GM18517 (cell line): ENCODE measurements at regions not wholly inside any gene's neighbourhood (a gene's known extent, or its start where the extent isn't known, plus 50 kb on each side); places are given as distances from the start of the nearest gene placed in this dataset.

ENCODE experiments used
- ATAC-seq: cut with Tn5 transposase; IDR thresholded peaks from one replicate; pipeline ENCODE4 v1.9.1; 2021; ENCODE audit warnings: mild to moderate bottlenecking, moderate library complexity; ENCODE audit not compliant: unreplicated experiment

DNA sequence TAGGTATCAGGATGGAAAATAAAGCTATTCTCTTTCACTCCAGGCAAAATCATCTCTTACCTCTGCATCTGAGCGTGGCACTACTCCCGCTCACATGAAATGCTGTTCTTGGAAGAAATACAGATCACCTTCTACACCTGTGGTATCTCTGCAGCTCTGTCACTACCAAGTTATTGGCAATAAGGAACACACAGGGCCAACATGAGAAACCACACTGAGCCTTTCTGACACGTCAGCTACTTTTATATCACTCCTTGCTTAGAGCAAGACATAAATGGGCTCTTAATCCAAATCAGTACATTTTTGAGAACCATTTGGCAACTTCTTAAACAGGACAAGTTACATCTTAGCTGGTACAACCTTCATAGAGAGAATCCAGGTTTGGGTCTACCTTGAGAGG lies 101.8 kb upstream of the GUCY1A1 start:
- no peak for ATAC-seq

DNA sequence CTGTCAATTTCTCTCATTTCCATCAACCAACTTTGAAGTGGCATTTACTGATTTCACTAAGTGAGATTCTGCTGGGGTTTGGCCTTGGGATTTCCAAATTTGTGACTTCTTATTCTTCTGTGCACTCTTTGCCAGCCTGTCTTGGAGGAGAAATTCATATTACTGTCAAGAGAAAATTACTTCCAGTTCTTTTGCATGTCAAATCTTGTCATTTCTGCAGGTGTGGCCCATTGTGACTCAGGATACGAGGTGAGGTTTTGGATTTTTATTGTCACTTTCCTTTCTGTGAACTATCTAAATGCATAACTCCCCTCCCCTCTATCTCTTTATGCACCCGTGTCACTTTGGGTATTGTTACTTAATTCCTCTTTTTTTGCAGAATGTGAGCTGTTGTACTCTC lies 102.6 kb upstream of the GUCY1A1 start:
- no peak for ATAC-seq

- no peak for ATAC-seq
Observed at GRCh38 chr4:155559915-155560314, 106.7 kb upstream of the GUCY1A1 start.

DNA sequence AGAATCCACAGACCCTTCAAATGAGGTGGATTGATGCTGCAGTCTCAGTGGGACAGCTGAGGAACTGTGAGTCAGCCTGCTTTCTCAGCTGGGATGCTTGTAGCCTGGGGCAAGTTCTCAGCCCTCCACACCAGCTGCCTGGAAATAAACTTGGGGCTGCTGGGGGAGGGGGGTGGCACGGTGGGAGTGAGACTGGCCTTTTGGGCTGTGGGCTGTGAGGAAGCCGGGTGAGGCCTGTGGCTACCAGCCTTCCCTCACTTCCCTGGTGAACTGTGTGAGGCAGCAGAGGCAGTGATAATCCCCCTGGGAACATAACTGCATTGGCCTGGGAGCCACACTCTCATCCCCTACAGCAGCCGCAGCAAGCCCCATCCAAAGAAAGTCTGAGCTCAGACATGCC lies 114.5 kb upstream of the GUCY1A1 start:
- ATAC-seq: no peak

- ATAC-seq: no peak
Observed at GRCh38 chr4:155548173-155548572, 118.5 kb upstream of the GUCY1A1 start.

- no peak for ATAC-seq
Observed at GRCh38 chr4:155546451-155546850, 120.2 kb upstream of the GUCY1A1 start.

DNA sequence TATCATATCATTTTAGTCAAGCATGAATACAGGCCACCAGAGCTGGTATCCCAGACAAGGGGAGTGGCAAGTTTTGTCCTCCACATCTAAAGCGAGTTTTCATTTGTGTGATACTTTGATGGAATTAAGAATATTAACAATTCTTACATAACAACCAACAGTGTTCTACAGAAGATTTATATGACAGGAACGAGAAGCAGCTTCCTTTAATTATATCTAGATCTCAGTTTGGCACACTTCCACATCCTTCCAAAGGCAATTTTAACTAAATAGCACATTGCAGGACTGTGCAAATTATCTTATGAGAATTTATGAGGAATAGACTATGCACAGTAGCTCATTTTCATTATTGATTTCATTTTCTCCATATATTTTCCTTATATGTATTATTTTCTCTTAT lies 121.2 kb upstream of the GUCY1A1 start:
- no peak for ATAC-seq

- ATAC-seq: no peak
Observed at GRCh38 chr4:155544547-155544946, 122.1 kb upstream of the GUCY1A1 start.

- no peak for ATAC-seq
Observed at GRCh38 chr4:155543126-155543765, 123.4 kb upstream of the GUCY1A1 start.

DNA sequence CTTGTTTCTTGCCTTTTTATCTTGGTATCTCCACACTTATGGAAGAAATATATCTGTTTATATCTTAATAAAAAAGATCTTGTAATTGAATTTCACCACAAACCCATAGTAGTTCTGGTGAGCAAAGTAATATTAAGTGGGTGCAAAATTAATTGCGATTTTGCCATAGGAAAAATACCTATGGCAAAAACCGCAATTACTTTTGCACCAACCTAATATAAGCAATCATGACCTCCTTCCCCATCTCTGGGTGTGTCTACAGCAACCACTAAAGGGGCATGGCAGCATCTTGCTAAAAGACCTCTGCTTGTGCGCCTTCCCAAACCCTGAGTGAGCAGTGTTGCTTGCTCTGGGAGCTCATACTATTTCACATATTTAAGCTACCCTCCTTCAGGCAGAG lies 124.2 kb upstream of the GUCY1A1 start:
- no peak for ATAC-seq

- ATAC-seq: no peak
Observed at GRCh38 chr4:155541716-155542115, 124.9 kb upstream of the GUCY1A1 start.

- no peak for ATAC-seq
Observed at GRCh38 chr4:155540698-155541097, 126.0 kb upstream of the GUCY1A1 start.

DNA sequence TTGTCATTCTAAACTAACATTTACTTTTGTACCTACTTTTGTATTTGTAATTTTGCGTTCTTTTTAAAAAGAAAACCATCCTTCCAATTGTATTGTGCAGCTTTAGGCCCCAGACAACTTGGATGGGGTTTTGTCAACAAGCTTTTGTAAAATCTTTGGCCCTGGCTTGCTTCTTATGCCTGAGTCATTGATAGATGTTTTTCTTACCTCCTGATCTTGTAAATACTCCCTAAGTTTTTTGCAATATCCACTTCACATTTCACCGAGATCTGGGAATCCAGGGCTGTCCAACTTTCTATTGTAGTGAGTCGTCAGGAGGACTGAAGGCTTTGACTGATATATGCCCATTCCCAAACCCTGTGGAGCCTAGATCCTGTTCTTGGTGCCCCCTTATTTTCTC lies 126.9 kb upstream of the GUCY1A1 start:
- no peak for ATAC-seq

DNA sequence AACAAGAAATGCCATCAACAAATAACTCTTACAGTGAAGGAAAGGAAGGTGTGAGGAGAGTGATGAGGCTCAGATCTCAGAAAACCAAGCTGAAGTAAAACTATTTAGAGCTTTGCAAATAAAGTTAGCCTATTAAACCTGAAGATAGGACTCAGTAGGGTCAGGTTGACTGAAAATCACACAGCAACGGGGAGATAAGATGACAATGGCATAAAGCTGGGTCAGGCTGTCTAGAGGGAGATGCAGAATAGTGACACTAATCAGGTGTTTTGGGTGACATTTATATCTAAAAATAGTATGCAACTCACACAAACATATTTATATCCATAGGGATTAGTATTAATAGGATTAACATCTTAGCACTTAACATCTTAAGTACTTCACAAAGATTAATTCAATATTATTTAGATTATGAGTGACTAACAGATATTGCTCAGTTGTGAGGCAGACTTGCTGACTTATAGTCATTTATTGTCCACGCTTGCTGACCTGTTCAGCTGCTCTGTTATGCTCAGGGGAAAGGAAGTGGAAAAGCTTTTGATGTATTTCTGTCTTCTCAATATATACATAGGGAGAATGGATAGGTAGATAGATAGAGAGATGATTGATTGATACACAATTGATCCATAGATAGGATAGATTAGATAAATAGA lies 130.7 kb upstream of the GUCY1A1 start:
- ATAC-seq: no peak

DNA sequence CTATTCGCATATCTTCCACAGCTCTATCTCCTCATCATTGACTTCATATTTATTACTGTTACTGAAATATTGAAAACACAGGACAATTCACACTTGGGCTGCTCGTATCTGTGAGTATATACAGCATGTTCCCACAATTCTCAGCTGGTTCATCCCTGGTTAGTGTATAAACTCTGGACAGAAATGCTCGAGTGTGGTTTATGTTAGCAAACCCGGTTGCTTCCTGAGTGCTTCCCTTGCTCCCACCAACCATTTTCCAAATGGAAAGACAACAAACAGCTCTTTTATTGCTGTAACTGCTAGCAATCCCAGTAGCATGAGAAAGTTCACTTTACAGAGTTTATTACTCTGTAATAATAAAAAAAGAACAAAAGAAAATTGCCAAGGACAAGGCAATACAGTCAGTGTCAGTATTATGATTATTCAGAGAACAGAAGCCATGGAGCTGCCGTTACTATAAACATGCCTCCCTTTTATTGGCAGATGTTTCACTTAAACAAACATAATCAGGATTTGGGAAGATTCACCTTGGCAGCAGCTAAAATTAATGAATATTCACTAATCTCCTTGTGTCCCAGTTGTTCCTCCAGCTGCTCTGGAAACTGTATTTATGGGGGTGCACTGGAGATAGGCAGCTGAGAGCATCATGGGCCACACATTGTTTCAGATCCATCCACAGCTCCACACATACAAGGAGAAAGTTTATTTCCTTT lies 134.1 kb upstream of the GUCY1A1 start:
- no peak for ATAC-seq

DNA sequence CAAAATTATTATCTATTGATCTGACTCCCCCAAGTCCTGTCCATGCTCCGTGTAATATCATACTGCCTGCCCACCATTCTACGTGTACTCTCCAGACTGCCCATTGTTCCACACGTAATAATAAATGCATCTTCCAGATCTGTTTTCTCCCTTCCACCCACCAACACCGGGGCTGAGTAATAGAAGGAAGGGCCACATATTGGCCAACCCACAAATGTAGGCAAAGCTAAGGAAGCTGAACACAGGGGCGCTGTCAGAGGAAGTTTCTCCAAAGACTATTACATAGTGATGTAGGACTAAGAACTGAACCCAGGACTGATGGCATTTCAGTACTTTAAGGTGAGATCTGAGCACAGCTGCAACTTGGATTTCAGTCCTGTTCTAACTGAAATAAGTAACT lies 135.8 kb upstream of the GUCY1A1 start:
- no peak for ATAC-seq

- no peak for ATAC-seq
Observed at GRCh38 chr4:155530290-155530689, 136.4 kb upstream of the GUCY1A1 start.

DNA sequence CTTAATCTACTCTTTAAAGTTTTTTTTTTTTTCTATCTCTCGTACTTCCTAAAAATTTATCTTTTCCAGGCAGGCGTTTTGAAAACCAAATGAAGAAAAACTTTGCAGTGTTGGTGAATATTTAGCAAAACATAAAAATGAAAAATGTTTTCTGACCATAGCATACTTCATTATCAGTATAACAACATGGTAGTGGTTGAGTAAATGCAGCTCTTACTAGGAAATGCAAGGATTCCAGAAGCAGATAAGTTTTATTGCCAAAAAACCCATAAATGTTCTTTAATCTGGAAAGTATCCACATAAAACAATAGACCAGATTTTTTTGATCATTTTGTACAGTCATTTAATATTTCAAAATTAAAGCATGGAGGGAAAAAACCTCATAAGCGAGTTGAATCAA lies 136.9 kb upstream of the GUCY1A1 start:
- ATAC-seq: no peak

GRCh38 chr4:155529272-155529671 lies 137.4 kb upstream of the GUCY1A1 start:
- no peak for ATAC-seq

- ATAC-seq: no peak
Observed at GRCh38 chr4:155526452-155527169, 140.0 kb upstream of the GUCY1A1 start.

GRCh38 chr4:155524926-155525455 lies 141.7 kb upstream of the GUCY1A1 start:
- ATAC-seq: no peak
